ENCODE measurements at regions not wholly inside any gene's neighbourhood (a gene's known extent, or its start where the extent isn't known, plus 50 kb on each side); places are given as distances from the start of the nearest gene placed in this dataset.
A peak's percentile ranks its signal among the peaks of the same experiment; 100 is the strongest.

GRCh38 chr3:128555841-128556240 lies 62.8 kb upstream of the GATA2 start:
- 26 to 28% methylated on average over 15 to 17 of the region's 17 CpGs for WGBS, 2 donors
- peaks cover 0 to 4% (median 0%) of the 10 kb centered on the region in 11 donors for H3K9me3 ChIP-seq
- no peak for TF ChIP-seq CTCF (IDR thresholded peaks at IDR 0.05)
- H3K4me1 ChIP-seq: peaks cover 4 to 35% (median 27%) of the 10 kb centered on the region in 9 donors
- H3K4me3 ChIP-seq: peak overlapping the region in 5 of 10 donors; percentile 22 to 36 (median 24)
- ATAC-seq: peak in 1 of 8 donors; percentile 8
- H3K27ac ChIP-seq: peak overlapping the region in 9 of 10 donors; percentile 64 to 88 (median 76)
- DNase-seq: no peak
- no peaks in the 10 kb centered on the region for H3K36me3 ChIP-seq
- intact Hi-C loops (cut with DNase I): loop anchor here in 3 of 10 donors (1.0 to 5.0 kb wide), 3 partner anchors 17 to 69 kb away; no protein-coding TSS in a partner anchor
- H3K27me3 ChIP-seq: peaks cover 5 to 61% (median 31%) of the 10 kb centered on the region in 7 donors

DNA sequence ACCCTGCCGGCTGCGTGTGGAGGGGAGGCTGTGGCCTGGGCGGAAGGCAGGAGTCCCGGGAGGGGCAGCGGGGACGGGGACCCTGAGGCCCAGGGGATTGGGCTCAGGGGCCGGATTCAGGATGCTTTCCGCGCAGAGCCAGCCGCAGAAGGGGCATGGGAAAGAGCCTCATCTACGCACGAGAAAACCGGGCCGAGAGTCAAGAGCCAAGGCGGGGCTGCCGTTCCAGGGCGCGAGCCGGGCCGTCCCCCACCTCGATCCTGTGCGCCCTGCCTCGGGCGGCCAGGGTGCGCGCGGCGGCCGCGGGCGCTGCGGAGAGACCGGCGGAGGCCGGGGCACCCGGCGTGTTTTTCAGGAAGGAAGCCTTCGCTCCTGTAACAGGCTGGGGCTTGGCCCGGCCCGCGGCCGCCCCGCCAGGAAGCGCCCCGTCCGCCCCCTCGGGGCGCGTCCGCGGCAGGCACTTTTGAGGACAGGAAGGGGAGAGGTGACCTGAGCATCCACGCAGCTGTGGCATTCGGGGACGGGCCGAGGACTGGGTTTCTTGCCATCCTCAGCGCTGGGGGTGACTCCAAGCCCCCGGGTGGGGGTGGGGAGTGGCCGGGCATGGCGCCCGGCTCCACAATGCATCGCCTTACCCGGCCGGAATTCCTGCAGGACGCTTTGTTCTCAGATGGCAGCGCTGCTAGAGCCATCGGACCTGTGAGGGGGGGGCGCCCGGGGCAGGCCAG lies 62.3 kb upstream of the GATA2 start:
- H3K4me1 ChIP-seq: peaks cover 4 to 40% (median 28%) of the 10 kb centered on the region in 9 donors
- peak overlapping the region; percentile 64 to 88 (median 74) for H3K27ac ChIP-seq
- DNase-seq: peak; percentile 59 to 71
- ATAC-seq: peak; percentile 71 to 89 (median 78)
- H3K9me3 ChIP-seq: peaks cover 0 to 4% (median 0%) of the 10 kb centered on the region in 11 donors
- WGBS, 2 donors: 3% methylated on average over 68 of the region's 68 CpGs
- no peaks in the 10 kb centered on the region for H3K36me3 ChIP-seq
- intact Hi-C loops (cut with DNase I): loop anchor here in 2 of 10 donors (2.0 to 5.0 kb wide), 2 partner anchors 18 to 68 kb away; no protein-coding TSS in a partner anchor
- peaks cover 5 to 61% (median 31%) of the 10 kb centered on the region in 7 donors for H3K27me3 ChIP-seq
- H3K4me3 ChIP-seq: peak overlapping the region in 6 of 10 donors; percentile 3 to 36 (median 23)
- no peak for TF ChIP-seq CTCF (IDR thresholded peaks at IDR 0.05)

- no peaks in the 10 kb centered on the region for H3K36me3 ChIP-seq
- peaks cover 5 to 57% (median 29%) of the 10 kb centered on the region in 7 donors for H3K27me3 ChIP-seq
- peak overlapping the region in 4 of 10 donors; percentile 3 to 36 (median 23) for H3K4me3 ChIP-seq
- H3K9me3 ChIP-seq: peaks cover 0 to 4% (median 0%) of the 10 kb centered on the region in 11 donors
- H3K27ac ChIP-seq: peak overlapping the region; percentile 64 to 88 (median 74)
- DNase-seq (no peak), ATAC-seq (peak in 1 of 8 donors; percentile 3)
- TF ChIP-seq CTCF (IDR thresholded peaks at IDR 0.05): no peak
- 73 to 76% methylated on average over 28 of the region's 28 CpGs for WGBS, 2 donors
- H3K4me1 ChIP-seq: peaks cover 10 to 44% (median 34%) of the 10 kb centered on the region in 9 donors
- intact Hi-C loops (cut with DNase I): loop anchor here in 2 of 10 donors (2.0 to 5.0 kb wide), 2 partner anchors 18 to 67 kb away; no protein-coding TSS in a partner anchor
Measured at GRCh38 chr3:128554465-128555097, 61.6 kb upstream of the GATA2 start.

DNA sequence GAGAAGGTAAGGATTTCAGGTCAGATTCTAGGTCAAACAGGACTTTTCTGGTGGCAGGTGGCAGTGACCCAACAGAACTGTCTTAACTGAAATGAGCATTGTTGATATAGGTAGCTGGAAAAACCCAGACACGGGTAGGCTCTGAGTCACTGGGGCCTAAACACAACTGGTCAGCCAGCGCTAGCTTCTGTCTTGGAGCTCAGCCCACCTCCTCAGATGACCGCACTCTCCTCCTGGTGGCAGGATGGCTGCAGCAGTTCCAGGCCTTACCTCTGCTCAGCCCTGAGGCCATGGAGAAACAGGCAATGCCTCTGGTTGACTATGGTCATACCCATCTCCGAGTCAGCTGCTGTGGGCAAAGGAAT lies 61.1 kb upstream of the GATA2 start:
- WGBS, 2 donors: 94% methylated on average over 4 of the region's 4 CpGs
- Histone ChIP-seq H3K27me3 (peaks cover 5 to 55% (median 26%) of the 10 kb centered on the region in 7 donors), H3K36me3 (no peaks in the 10 kb centered on the region), H3K9me3 (peaks cover 0 to 4% (median 0%) of the 10 kb centered on the region in 11 donors), H3K27ac (peak overlapping the region in 4 of 10 donors; percentile 70 to 87 (median 78)), H3K4me3 (no peak overlapping the region), H3K4me1 (peaks cover 11 to 47% (median 38%) of the 10 kb centered on the region in 9 donors)
- no peak for TF ChIP-seq CTCF (IDR thresholded peaks at IDR 0.05)
- intact Hi-C loops (cut with DNase I): loop anchor here in 1 of 10 donors (2.0 kb wide), 1 partner anchor 19 kb away; no protein-coding TSS in a partner anchor
- no peak for ATAC-seq
- no peak for DNase-seq

All from heart right ventricle (tissue), 16 donors.